ENCODE measurements at regions not wholly inside any gene's neighbourhood (a gene's known extent, or its start where the extent isn't known, plus 50 kb on each side); places are given as distances from the start of the nearest gene placed in this dataset.

DNA sequence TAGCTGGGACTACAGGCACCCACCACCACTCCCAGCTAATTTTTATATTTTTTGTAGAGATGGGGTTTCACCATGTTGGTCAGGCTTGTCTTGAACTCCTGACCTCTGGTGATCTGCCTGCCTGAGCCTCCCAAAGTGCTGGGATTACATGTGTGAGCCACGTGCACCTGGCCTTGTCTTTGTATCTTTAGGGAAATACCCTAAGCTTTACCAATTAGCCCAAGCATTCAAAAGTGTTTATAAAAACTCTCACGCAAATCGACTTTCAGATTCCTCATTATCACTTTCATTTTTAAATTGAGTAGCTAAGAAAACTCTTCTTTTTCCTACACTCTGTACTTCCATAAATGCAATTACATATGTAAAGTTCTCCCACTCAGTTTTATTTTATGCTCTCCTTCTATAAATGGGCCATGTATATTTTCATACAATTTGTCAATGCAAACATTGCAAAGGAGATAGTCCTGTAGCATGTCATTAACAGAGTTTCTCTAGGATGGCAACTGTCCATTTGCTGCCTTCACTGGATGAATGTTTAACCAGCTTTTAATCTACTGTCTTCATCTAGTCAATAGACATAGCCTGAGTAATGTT, 326.2 kb upstream of the LRATD1 start:
- no peak overlapping the region for H3K4me3 ChIP-seq (ENCODE audit: insufficient read depth, low read length, poor library complexity, severe bottlenecking)
- no peak overlapping the region for H3K27ac ChIP-seq (ENCODE audit: low read depth, low read length)
- no peak overlapping the region for H3K4me2 ChIP-seq (ENCODE audit: low read depth, low read length, poor library complexity, severe bottlenecking)
- no peaks in the 10 kb centered on the region; the same call in 1 of the 2 replicates for H3K9me3 ChIP-seq (ENCODE audit: insufficient read depth, low read length)
- no peaks in the 10 kb centered on the region for H3K36me3 ChIP-seq (ENCODE audit: low read length)
- no peaks in the 10 kb centered on the region for H3K79me2 ChIP-seq (ENCODE audit: insufficient read depth, low read length)
- no peaks in the 10 kb centered on the region for H4K20me1 ChIP-seq (ENCODE audit: low read depth, low read length)
- H3F3A ChIP-seq (ENCODE audit: insufficient read depth) = no peaks in the 10 kb centered on the region
- TF ChIP-seq EZH2phosphoT487 (conservative IDR thresholded peaks at IDR 0.05; ENCODE audit: low read length) = no peak
- TF ChIP-seq, protein P1, sequence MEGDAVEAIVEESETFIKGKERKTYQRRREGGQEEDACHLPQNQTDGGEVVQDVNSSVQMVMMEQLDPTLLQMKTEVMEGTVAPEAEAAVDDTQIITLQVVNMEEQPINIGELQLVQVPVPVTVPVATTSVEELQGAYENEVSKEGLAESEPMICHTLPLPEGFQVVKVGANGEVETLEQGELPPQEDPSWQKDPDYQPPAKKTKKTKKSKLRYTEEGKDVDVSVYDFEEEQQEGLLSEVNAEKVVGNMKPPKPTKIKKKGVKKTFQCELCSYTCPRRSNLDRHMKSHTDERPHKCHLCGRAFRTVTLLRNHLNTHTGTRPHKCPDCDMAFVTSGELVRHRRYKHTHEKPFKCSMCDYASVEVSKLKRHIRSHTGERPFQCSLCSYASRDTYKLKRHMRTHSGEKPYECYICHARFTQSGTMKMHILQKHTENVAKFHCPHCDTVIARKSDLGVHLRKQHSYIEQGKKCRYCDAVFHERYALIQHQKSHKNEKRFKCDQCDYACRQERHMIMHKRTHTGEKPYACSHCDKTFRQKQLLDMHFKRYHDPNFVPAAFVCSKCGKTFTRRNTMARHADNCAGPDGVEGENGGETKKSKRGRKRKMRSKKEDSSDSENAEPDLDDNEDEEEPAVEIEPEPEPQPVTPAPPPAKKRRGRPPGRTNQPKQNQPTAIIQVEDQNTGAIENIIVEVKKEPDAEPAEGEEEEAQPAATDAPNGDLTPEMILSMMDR (IDR thresholded peaks at IDR 0.05; ENCODE audit: insufficient read depth, low read length, poor library complexity, severe bottlenecking) = no peak
- no peaks in the 10 kb centered on the region for H3K27me3 ChIP-seq (ENCODE audit: low read length)
- no peaks in the 10 kb centered on the region for H3K9me2 ChIP-seq (replicated peaks; ENCODE audit: insufficient read depth, low read length)
- H3K9ac ChIP-seq (ENCODE audit: low read length) = no peak overlapping the region
- H2AFZ ChIP-seq (ENCODE audit: low read depth, low read length, severe bottlenecking) = no peak overlapping the region

DNA sequence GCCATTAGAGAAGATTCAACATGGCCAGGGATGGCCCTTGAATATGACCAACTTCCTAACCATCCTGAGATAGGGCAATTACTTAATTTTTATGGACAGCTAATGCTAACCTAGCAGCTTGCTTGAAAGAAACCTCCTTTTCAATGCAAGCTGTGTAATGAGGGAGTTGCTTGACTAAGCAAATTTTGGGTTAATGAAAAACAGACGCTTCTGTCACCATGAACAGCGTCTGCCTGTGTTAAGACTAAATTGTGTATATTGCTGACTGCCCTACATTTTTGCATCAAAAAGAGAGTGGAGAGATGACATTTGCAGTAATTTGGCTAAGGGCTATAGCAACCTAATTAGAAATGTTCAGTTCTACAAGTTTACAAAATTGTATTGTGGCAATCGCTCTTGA, 319.2 kb upstream of the LRATD1 start:
- Histone ChIP-seq H2AFZ (ENCODE audit: low read depth, low read length, severe bottlenecking) (no peak overlapping the region), H3K9me2 (replicated peaks; ENCODE audit: insufficient read depth, low read length) (no peaks in the 10 kb centered on the region), H3K4me3 (ENCODE audit: insufficient read depth, low read length, poor library complexity, severe bottlenecking) (no peak overlapping the region), H3K79me2 (ENCODE audit: insufficient read depth, low read length) (no peaks in the 10 kb centered on the region), H3K27me3 (ENCODE audit: low read length) (no peaks in the 10 kb centered on the region), H3F3A (ENCODE audit: insufficient read depth) (no peaks in the 10 kb centered on the region), H4K20me1 (ENCODE audit: low read depth, low read length) (no peaks in the 10 kb centered on the region), H3K27ac (ENCODE audit: low read depth, low read length) (no peak overlapping the region), H3K9ac (ENCODE audit: low read length) (no peak overlapping the region), H3K4me2 (ENCODE audit: low read depth, low read length, poor library complexity, severe bottlenecking) (no peak overlapping the region), H3K36me3 (ENCODE audit: low read length) (no peaks in the 10 kb centered on the region), H3K9me3 (ENCODE audit: insufficient read depth, low read length) (peaks cover 2% of the 10 kb centered on the region; the same call in 1 of the 2 replicates)
- TF ChIP-seq EZH2phosphoT487 (conservative IDR thresholded peaks at IDR 0.05; ENCODE audit: low read length) = no peak
- TF ChIP-seq, protein P1 (IDR thresholded peaks at IDR 0.05; ENCODE audit: insufficient read depth, low read length, poor library complexity, severe bottlenecking) = no peak

DNA sequence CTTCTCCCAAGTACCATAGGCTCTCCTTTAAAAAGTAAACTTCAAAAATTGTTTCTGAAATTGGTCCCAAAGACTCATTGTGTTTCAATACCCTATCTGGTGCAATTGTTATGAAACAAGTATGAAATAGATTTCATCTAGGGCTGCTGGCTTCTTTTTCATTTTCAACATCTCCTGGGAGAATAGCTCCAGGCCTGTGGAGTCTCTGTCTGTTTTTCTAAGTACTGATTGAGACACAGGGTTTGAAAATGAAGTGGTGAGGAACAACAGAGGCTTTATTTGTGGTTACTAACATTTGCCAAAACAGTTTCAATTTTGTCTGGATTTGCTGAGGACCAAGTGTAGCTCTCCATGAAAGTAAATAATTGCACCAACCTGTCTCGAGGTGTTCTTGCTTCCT, 315.9 kb upstream of the LRATD1 start:
- Histone ChIP-seq H3K9ac (ENCODE audit: low read length) (no peak overlapping the region), H3K27me3 (ENCODE audit: low read length) (no peaks in the 10 kb centered on the region), H2AFZ (ENCODE audit: low read depth, low read length, severe bottlenecking) (no peak overlapping the region), H3K79me2 (ENCODE audit: insufficient read depth, low read length) (no peaks in the 10 kb centered on the region), H3K4me2 (ENCODE audit: low read depth, low read length, poor library complexity, severe bottlenecking) (no peak overlapping the region), H4K20me1 (ENCODE audit: low read depth, low read length) (no peaks in the 10 kb centered on the region), H3K9me2 (replicated peaks; ENCODE audit: insufficient read depth, low read length) (no peaks in the 10 kb centered on the region), H3K27ac (ENCODE audit: low read depth, low read length) (no peak overlapping the region), H3K4me3 (ENCODE audit: insufficient read depth, low read length, poor library complexity, severe bottlenecking) (no peak overlapping the region), H3K9me3 (ENCODE audit: insufficient read depth, low read length) (peaks cover 5% of the 10 kb centered on the region; the same call in 1 of the 2 replicates), H3F3A (ENCODE audit: insufficient read depth) (no peaks in the 10 kb centered on the region), H3K36me3 (ENCODE audit: low read length) (no peaks in the 10 kb centered on the region)
- TF ChIP-seq EZH2phosphoT487 (conservative IDR thresholded peaks at IDR 0.05; ENCODE audit: low read length) = no peak
- TF ChIP-seq, protein P1 (IDR thresholded peaks at IDR 0.05; ENCODE audit: insufficient read depth, low read length, poor library complexity, severe bottlenecking) = no peak
